Neural cell (in vitro differentiated cells): ENCODE measurements at regions not wholly inside any gene's neighbourhood (a gene's known extent, or its start where the extent isn't known, plus 50 kb on each side); places are given as distances from the start of the nearest gene placed in this dataset.
"Not testable (repeated sequence)": the region's sequence is repeated elsewhere in the genome, so short reads cannot be mapped to it uniquely, and the experiment has no call there.

Source experiments
- H2AFZ ChIP-seq: fragments of 200-600, 300-800 bp; sonication (generic), shearing (Covaris generic); 2 replicates; pipeline ENCODE4 v1.6.0; 2014; ENCODE audit warnings: low read depth, mild to moderate bottlenecking, antibody characterized with exemption, low read length, moderate library complexity
- H3F3A ChIP-seq: fragments of 200-600 bp; shearing (Covaris generic); 2 replicates; pipeline ENCODE4 v1.6.1; 2016; ENCODE audit warnings: mild to moderate bottlenecking, moderate library complexity, mixed read lengths, antibody characterized with exemption, low read length; ENCODE audit not compliant: insufficient read depth, poor library complexity, severe bottlenecking
- H3K27ac ChIP-seq: fragments of 200-600, 300-800 bp; sonication (generic), shearing (Covaris generic); 2 replicates; pipeline ENCODE4 v1.5.1; 2014; ENCODE audit warnings: mild to moderate bottlenecking, low read length, moderate library complexity
- H3K27me3 ChIP-seq: fragments of 300-800, 200-600 bp; sonication (generic), shearing (Covaris generic); 2 replicates; pipeline ENCODE4 v1.6.0; 2014; ENCODE audit warnings: mild to moderate bottlenecking, low read depth, low read length, moderate library complexity; ENCODE audit not compliant: insufficient read depth
- H3K36me3 ChIP-seq: fragments of 300-800, 200-600 bp; sonication (generic), shearing (Covaris generic); 2 replicates; pipeline ENCODE4 v1.5.1; 2014; ENCODE audit warnings: mild to moderate bottlenecking, antibody characterized with exemption, low read length, moderate library complexity; ENCODE audit not compliant: insufficient read depth
- H3K4me2 ChIP-seq: fragments of 300-800, 200-600 bp; sonication (generic), shearing (Covaris generic); 2 replicates; pipeline ENCODE4 v1.6.0; 2014; ENCODE audit warnings: mild to moderate bottlenecking, low read length
- H3K4me3 ChIP-seq: fragments of 300-800, 200-600 bp; sonication (generic), shearing (Covaris generic); 2 replicates; pipeline ENCODE4 v1.5.1; 2014; ENCODE audit warnings: mild to moderate bottlenecking, low read length, moderate library complexity
- H3K79me2 ChIP-seq: fragments of 200-600 bp; shearing (Covaris generic); replicated peaks from 2 replicates; pipeline ENCODE4 v1.6.0; 2014; ENCODE audit warnings: mild to moderate bottlenecking, low read length, moderate library complexity; ENCODE audit not compliant: insufficient read depth
- H3K9ac ChIP-seq: fragments of 300-800, 200-600 bp; sonication (generic), shearing (Covaris generic); 2 replicates; pipeline ENCODE4 v1.6.1; 2016; ENCODE audit warnings: mild to moderate bottlenecking, low read length, mixed read lengths
- H3K9me2 ChIP-seq: fragments of 200-600 bp; shearing (Covaris generic); 2 replicates; pipeline ENCODE4 v1.6.1; 2016; ENCODE audit warnings: mild to moderate bottlenecking, low read length, mixed read lengths; ENCODE audit not compliant: insufficient read depth
- H3K9me3 ChIP-seq: fragments of 200-600, 300-800 bp; sonication (generic), shearing (Covaris generic); 2 replicates; pipeline ENCODE4 v1.6.1; 2016; ENCODE audit warnings: mild to moderate bottlenecking, mixed run types, low read length, moderate library complexity, mixed read lengths
- H4K20me1 ChIP-seq: fragments of 200-600 bp; shearing (Covaris generic); 2 replicates; pipeline ENCODE4 v1.6.1; 2016; ENCODE audit warnings: mild to moderate bottlenecking, mixed run types; ENCODE audit not compliant: insufficient read depth
- EP300 ChIP-seq: fragments of 450-650 bp; conservative IDR thresholded peaks from 2 replicates; pipeline ENCODE4 v1.6.1; 2014; ENCODE audit warnings: antibody characterized with exemption, mild to moderate bottlenecking, moderate library complexity; ENCODE audit not compliant: poor library complexity, severe bottlenecking
- EZH2 ChIP-seq: fragments of 200-600, 300-800 bp; shearing (Covaris generic), sonication (generic); IDR thresholded peaks from 2 replicates; pipeline ENCODE4 v1.6.1; 2014; ENCODE audit warnings: antibody characterized with exemption, low read length, borderline replicate concordance, mild to moderate bottlenecking; ENCODE audit not compliant: insufficient read depth, poor library complexity, severe bottlenecking
- MXI1 ChIP-seq: fragments of 450-650 bp; conservative IDR thresholded peaks from 2 replicates; pipeline ENCODE4 v1.6.1; 2014; ENCODE audit warnings: antibody characterized with exemption, mild to moderate bottlenecking; ENCODE audit not compliant: poor library complexity, severe bottlenecking
- POLR2AphosphoS5 ChIP-seq: IDR thresholded peaks from 2 replicates; pipeline ENCODE4 v1.6.1; 2012
- RAD21 ChIP-seq: fragments of 450-650 bp; conservative IDR thresholded peaks from 2 replicates; pipeline ENCODE4 v1.6.1; 2014; ENCODE audit warnings: antibody characterized with exemption, mild to moderate bottlenecking, moderate library complexity
- SMC3 ChIP-seq: fragments of 450-650 bp; conservative IDR thresholded peaks from 2 replicates; pipeline ENCODE4 v1.6.1; 2014; ENCODE audit warnings: antibody characterized with exemption, mild to moderate bottlenecking, moderate library complexity; ENCODE audit not compliant: poor library complexity
- TAF1 ChIP-seq: IDR thresholded peaks from 2 replicates; pipeline ENCODE4 v1.6.1; 2012; ENCODE audit warnings: low read depth
- TF ChIP-seq, protein P1 (sequence below): fragments of 450-650 bp; IDR thresholded peaks from 2 replicates; pipeline ENCODE4 v1.5.1; 2014; ENCODE audit warnings: antibody characterized with exemption, mild to moderate bottlenecking, moderate library complexity; ENCODE audit not compliant: poor library complexity, severe bottlenecking
- TF ChIP-seq, protein P2 (sequence below): IDR thresholded peaks from 2 replicates; pipeline ENCODE4 v1.6.1; 2012; ENCODE audit warnings: borderline replicate concordance

DNA sequence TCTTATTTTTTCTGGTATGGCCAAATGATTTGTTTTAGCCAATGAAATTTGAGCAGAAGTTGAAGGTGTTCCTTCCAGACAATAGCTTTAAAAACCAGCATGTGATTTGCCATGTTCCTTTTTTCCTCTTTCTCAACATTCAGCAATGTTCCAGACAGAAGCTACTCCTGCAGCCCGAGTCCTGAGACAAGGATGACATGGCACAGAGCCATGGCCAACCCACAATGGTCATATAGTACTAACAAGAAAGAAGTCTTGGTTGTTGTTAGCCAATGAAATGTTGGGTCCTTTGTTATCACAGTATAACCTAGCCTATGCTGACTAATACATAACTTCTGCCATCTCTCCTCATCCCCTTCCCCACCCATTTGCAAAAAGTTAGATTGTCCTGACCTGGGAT is 211.1 kb upstream of the STT3B start:
- H3K27me3 ChIP-seq, result no peaks in the 10 kb centered on the region
- H3K9me2 ChIP-seq, result no peaks in the 10 kb centered on the region
- no peaks in the 10 kb centered on the region for H3K9me3 ChIP-seq
- TF ChIP-seq, protein P1, sequence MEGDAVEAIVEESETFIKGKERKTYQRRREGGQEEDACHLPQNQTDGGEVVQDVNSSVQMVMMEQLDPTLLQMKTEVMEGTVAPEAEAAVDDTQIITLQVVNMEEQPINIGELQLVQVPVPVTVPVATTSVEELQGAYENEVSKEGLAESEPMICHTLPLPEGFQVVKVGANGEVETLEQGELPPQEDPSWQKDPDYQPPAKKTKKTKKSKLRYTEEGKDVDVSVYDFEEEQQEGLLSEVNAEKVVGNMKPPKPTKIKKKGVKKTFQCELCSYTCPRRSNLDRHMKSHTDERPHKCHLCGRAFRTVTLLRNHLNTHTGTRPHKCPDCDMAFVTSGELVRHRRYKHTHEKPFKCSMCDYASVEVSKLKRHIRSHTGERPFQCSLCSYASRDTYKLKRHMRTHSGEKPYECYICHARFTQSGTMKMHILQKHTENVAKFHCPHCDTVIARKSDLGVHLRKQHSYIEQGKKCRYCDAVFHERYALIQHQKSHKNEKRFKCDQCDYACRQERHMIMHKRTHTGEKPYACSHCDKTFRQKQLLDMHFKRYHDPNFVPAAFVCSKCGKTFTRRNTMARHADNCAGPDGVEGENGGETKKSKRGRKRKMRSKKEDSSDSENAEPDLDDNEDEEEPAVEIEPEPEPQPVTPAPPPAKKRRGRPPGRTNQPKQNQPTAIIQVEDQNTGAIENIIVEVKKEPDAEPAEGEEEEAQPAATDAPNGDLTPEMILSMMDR, result no peak
- TF ChIP-seq RAD21 (no peak), TAF1 (no peak), EZH2 (no peak), POLR2AphosphoS5 (no peak), EP300 (no peak), MXI1 (no peak), SMC3 (no peak)
- TF ChIP-seq, protein P2, sequence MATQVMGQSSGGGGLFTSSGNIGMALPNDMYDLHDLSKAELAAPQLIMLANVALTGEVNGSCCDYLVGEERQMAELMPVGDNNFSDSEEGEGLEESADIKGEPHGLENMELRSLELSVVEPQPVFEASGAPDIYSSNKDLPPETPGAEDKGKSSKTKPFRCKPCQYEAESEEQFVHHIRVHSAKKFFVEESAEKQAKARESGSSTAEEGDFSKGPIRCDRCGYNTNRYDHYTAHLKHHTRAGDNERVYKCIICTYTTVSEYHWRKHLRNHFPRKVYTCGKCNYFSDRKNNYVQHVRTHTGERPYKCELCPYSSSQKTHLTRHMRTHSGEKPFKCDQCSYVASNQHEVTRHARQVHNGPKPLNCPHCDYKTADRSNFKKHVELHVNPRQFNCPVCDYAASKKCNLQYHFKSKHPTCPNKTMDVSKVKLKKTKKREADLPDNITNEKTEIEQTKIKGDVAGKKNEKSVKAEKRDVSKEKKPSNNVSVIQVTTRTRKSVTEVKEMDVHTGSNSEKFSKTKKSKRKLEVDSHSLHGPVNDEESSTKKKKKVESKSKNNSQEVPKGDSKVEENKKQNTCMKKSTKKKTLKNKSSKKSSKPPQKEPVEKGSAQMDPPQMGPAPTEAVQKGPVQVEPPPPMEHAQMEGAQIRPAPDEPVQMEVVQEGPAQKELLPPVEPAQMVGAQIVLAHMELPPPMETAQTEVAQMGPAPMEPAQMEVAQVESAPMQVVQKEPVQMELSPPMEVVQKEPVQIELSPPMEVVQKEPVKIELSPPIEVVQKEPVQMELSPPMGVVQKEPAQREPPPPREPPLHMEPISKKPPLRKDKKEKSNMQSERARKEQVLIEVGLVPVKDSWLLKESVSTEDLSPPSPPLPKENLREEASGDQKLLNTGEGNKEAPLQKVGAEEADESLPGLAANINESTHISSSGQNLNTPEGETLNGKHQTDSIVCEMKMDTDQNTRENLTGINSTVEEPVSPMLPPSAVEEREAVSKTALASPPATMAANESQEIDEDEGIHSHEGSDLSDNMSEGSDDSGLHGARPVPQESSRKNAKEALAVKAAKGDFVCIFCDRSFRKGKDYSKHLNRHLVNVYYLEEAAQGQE, result no peak
- no peak overlapping the region for H3K4me3 ChIP-seq
- H2AFZ ChIP-seq, result no peak overlapping the region
- no peaks in the 10 kb centered on the region for H3F3A ChIP-seq
- H4K20me1 ChIP-seq, result no peaks in the 10 kb centered on the region
- no peak overlapping the region for H3K27ac ChIP-seq
- no peaks in the 10 kb centered on the region for H3K79me2 ChIP-seq
- no peaks in the 10 kb centered on the region for H3K36me3 ChIP-seq
- no peak overlapping the region for H3K4me2 ChIP-seq
- no peak overlapping the region for H3K9ac ChIP-seq

GRCh38 chr3:31322460-31322859 is 210.3 kb upstream of the STT3B start:
- no peaks in the 10 kb centered on the region for H3K27me3 ChIP-seq
- no peaks in the 10 kb centered on the region for H3K79me2 ChIP-seq
- no peaks in the 10 kb centered on the region for H4K20me1 ChIP-seq
- TF ChIP-seq MXI1 (no peak), RAD21 (no peak), EP300 (no peak), EZH2 (no peak)
- TF ChIP-seq, protein P1, result no peak
- TF ChIP-seq, protein P2, result no peak
- no peaks in the 10 kb centered on the region for H3F3A ChIP-seq
- no peaks in the 10 kb centered on the region for H3K9me2 ChIP-seq
- no peak overlapping the region for H3K9ac ChIP-seq
- no peak overlapping the region for H3K4me2 ChIP-seq
- no peak overlapping the region for H3K4me3 ChIP-seq
- H3K9me3 ChIP-seq, result no peaks in the 10 kb centered on the region
- H2AFZ ChIP-seq, result no peak overlapping the region
- H3K27ac ChIP-seq, result no peak overlapping the region
- no peaks in the 10 kb centered on the region for H3K36me3 ChIP-seq

DNA sequence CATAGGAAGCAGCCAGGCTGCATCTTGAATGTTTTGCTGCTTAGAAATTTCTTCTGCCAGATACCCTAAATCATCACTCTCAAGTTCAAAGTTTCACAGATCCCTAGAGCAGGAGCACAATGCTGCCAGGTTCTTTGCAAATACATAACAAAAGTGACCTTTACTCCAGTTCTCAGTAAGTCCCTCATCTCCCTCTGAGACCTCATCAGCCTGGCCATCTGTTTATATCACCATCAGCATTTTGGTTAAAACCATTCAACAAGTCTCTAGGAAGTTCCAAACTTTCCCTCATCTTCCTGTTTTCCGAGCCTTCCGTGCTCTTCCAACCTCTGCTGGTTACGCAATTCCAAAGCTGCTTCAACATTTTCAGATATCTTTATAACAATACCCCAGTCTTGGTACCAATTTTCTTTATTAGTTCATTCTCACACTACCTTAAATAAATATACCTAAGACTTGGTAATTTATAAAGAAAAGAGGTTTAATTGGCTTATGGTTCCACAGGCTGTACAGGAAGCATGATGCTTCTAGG is 204.8 kb upstream of the STT3B start:
- H3K27ac ChIP-seq, H3K36me3 ChIP-seq, H3K4me3 ChIP-seq, H3K9me3 ChIP-seq, H3K9me2 ChIP-seq, H4K20me1 ChIP-seq, H3K9ac ChIP-seq, H2AFZ ChIP-seq, H3F3A ChIP-seq, H3K4me2 ChIP-seq, H3K27me3 ChIP-seq, H3K79me2 ChIP-seq: not testable (repeated sequence)
